GM23248 (cell line): ENCODE measurements at regions not wholly inside any gene's neighbourhood (a gene's known extent, or its start where the extent isn't known, plus 50 kb on each side); places are given as distances from the start of the nearest gene placed in this dataset.

Experiments used
- EZH2 ChIP-seq: fragments of 200-600 bp; sonication (generic); IDR thresholded peaks from 2 replicates; pipeline ENCODE4 v1.6.1; 2018; ENCODE audit warnings: antibody characterized with exemption, mild to moderate bottlenecking; ENCODE audit not compliant: insufficient read depth, poor library complexity, severe bottlenecking
- EZH2phosphoT487 ChIP-seq: fragments of 200-600 bp; sonication (generic); IDR thresholded peaks from 2 replicates; pipeline ENCODE4 v1.6.1; 2018; ENCODE audit warnings: antibody characterized with exemption, moderate library complexity, mild to moderate bottlenecking, low read depth; ENCODE audit not compliant: insufficient read depth

DNA sequence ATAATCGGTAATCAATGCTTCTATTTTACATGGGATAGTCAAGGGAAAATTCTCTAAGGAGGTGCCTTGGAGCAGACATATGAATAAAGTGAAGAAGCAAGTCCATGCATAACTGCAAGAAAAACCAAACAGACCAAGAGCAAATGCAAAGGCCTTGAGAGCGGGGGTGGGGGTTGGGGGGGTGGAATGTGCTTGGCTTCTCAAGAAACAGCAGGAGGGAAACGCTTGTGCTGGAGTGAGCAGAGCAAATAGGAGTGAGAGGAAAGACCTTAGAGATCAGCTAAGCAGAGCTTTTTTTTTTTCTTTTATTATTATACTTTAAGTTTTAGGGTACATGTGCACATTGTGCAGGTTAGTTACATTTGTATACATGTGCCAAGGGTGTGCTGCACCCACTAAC lies 260.8 kb downstream of the ARPP21 start:
- no peak for TF ChIP-seq EZH2
- TF ChIP-seq EZH2phosphoT487 = no peak
